ENCODE measurements at regions not wholly inside any gene's neighbourhood (a gene's known extent, or its start where the extent isn't known, plus 50 kb on each side); places are given as distances from the start of the nearest gene placed in this dataset.

- Histone ChIP-seq H3K79me1 (ENCODE audit: low read length) (no peaks in the 10 kb centered on the region), H3K4ac (ENCODE audit: low read depth, low read length) (no peak overlapping the region), H3K56ac (ENCODE audit: low read length) (no peak overlapping the region), H2BK120ac (ENCODE audit: low read depth, low read length) (no peak overlapping the region), H3K18ac (ENCODE audit: low read length) (no peak overlapping the region), H3K4me3 (ENCODE audit: low read length) (no peak overlapping the region), H3K4me2 (ENCODE audit: low read length) (no peak overlapping the region), H2AK5ac (ENCODE audit: low read length) (no peak overlapping the region), H3K27ac (ENCODE audit: low read depth, low read length) (no peak overlapping the region), H3K27me3 (ENCODE audit: insufficient read depth, low read length, poor library complexity) (no peaks in the 10 kb centered on the region), H2BK5ac (ENCODE audit: low read length) (no peak overlapping the region), H3K4me1 (ENCODE audit: control insufficient read depth, low read depth, low read length) (no peaks in the 10 kb centered on the region), H4K8ac (ENCODE audit: low read depth, low read length) (no peak overlapping the region), H3K23ac (ENCODE audit: low read length) (no peak overlapping the region), H2BK15ac (replicated peaks; ENCODE audit: low read depth) (no peak overlapping the region), H3K36me3 (ENCODE audit: control insufficient read depth, insufficient read depth, low read length) (no peaks in the 10 kb centered on the region), H4K5ac (ENCODE audit: low read length) (no peak overlapping the region), H3K79me2 (ENCODE audit: control insufficient read depth, insufficient read depth, low read length) (no peaks in the 10 kb centered on the region), H3K9ac (ENCODE audit: low read length) (no peak overlapping the region)
- no CpG with 5 or more reads among the region's 2 CpGs for WGBS (ENCODE audit: extremely low coverage, insufficient coverage, low lambda C conversion rate)
- DNase-seq = no peak
Observed at GRCh38 chr2:181141676-181142075, 161.3 kb downstream of the UBE2E3 start.

GRCh38 chr2:181142514-181142913 is 162.1 kb downstream of the UBE2E3 start:
- no peak overlapping the region for H3K4ac ChIP-seq (ENCODE audit: low read depth, low read length)
- H3K4me1 ChIP-seq (ENCODE audit: control insufficient read depth, low read depth, low read length) = no peaks in the 10 kb centered on the region
- no CpG with 5 or more reads among the region's 4 CpGs for WGBS (ENCODE audit: extremely low coverage, insufficient coverage, low lambda C conversion rate)
- H3K36me3 ChIP-seq (ENCODE audit: control insufficient read depth, insufficient read depth, low read length) = no peaks in the 10 kb centered on the region
- no peak overlapping the region for H3K23ac ChIP-seq (ENCODE audit: low read length)
- H3K56ac ChIP-seq (ENCODE audit: low read length) = no peak overlapping the region
- H3K27ac ChIP-seq (ENCODE audit: low read depth, low read length) = no peak overlapping the region
- H2BK5ac ChIP-seq (ENCODE audit: low read length) = no peak overlapping the region
- no peak overlapping the region for H2BK120ac ChIP-seq (ENCODE audit: low read depth, low read length)
- H3K18ac ChIP-seq (ENCODE audit: low read length) = no peak overlapping the region
- no peak overlapping the region for H2AK5ac ChIP-seq (ENCODE audit: low read length)
- no peak overlapping the region for H3K4me2 ChIP-seq (ENCODE audit: low read length)
- DNase-seq = no peak
- no peak overlapping the region for H3K9ac ChIP-seq (ENCODE audit: low read length)
- H3K4me3 ChIP-seq (ENCODE audit: low read length) = no peak overlapping the region
- no peaks in the 10 kb centered on the region for H3K79me1 ChIP-seq (ENCODE audit: low read length)
- H4K8ac ChIP-seq (ENCODE audit: low read depth, low read length) = no peak overlapping the region
- no peak overlapping the region for H2BK15ac ChIP-seq (replicated peaks; ENCODE audit: low read depth)
- H4K5ac ChIP-seq (ENCODE audit: low read length) = no peak overlapping the region
- no peaks in the 10 kb centered on the region for H3K27me3 ChIP-seq (ENCODE audit: insufficient read depth, low read length, poor library complexity)
- no peaks in the 10 kb centered on the region for H3K79me2 ChIP-seq (ENCODE audit: control insufficient read depth, insufficient read depth, low read length)

- WGBS (ENCODE audit: extremely low coverage, insufficient coverage, low lambda C conversion rate) = no CpG with 5 or more reads among the region's 2 CpGs
- H3K27ac ChIP-seq (ENCODE audit: low read depth, low read length) = no peak overlapping the region
- H3K23ac ChIP-seq (ENCODE audit: low read length) = no peak overlapping the region
- H4K5ac ChIP-seq (ENCODE audit: low read length) = no peak overlapping the region
- H2BK15ac ChIP-seq (replicated peaks; ENCODE audit: low read depth) = no peak overlapping the region
- H3K79me2 ChIP-seq (ENCODE audit: control insufficient read depth, insufficient read depth, low read length) = no peaks in the 10 kb centered on the region
- no peak for DNase-seq
- no peak overlapping the region for H3K4me3 ChIP-seq (ENCODE audit: low read length)
- no peak overlapping the region for H4K8ac ChIP-seq (ENCODE audit: low read depth, low read length)
- H3K79me1 ChIP-seq (ENCODE audit: low read length) = no peaks in the 10 kb centered on the region
- H3K56ac ChIP-seq (ENCODE audit: low read length) = no peak overlapping the region
- H2BK120ac ChIP-seq (ENCODE audit: low read depth, low read length) = no peak overlapping the region
- no peak overlapping the region for H2BK5ac ChIP-seq (ENCODE audit: low read length)
- H3K9ac ChIP-seq (ENCODE audit: low read length) = no peak overlapping the region
- no peak overlapping the region for H3K4me2 ChIP-seq (ENCODE audit: low read length)
- no peak overlapping the region for H3K18ac ChIP-seq (ENCODE audit: low read length)
- H3K36me3 ChIP-seq (ENCODE audit: control insufficient read depth, insufficient read depth, low read length) = no peaks in the 10 kb centered on the region
- no peaks in the 10 kb centered on the region for H3K4me1 ChIP-seq (ENCODE audit: control insufficient read depth, low read depth, low read length)
- no peak overlapping the region for H2AK5ac ChIP-seq (ENCODE audit: low read length)
- no peak overlapping the region for H3K4ac ChIP-seq (ENCODE audit: low read depth, low read length)
- H3K27me3 ChIP-seq (ENCODE audit: insufficient read depth, low read length, poor library complexity) = no peaks in the 10 kb centered on the region
Observed at GRCh38 chr2:181143790-181144300, 163.4 kb downstream of the UBE2E3 start.

- H3K4me3 ChIP-seq (ENCODE audit: low read length) = no peak overlapping the region
- no peak overlapping the region for H2AK5ac ChIP-seq (ENCODE audit: low read length)
- H3K27ac ChIP-seq (ENCODE audit: low read depth, low read length) = no peak overlapping the region
Observed at GRCh38 chr2:181145645-181146044, 165.2 kb downstream of the UBE2E3 start.

GRCh38 chr2:181146171-181146570 is 165.8 kb downstream of the UBE2E3 start:
- H3K56ac ChIP-seq (ENCODE audit: low read length) = no peak overlapping the region
- H4K5ac ChIP-seq (ENCODE audit: low read length) = no peak overlapping the region
- WGBS (ENCODE audit: extremely low coverage, insufficient coverage, low lambda C conversion rate) = no CpG with 5 or more reads among the region's 2 CpGs
- H3K4me3 ChIP-seq (ENCODE audit: low read length) = no peak overlapping the region
- no peaks in the 10 kb centered on the region for H3K27me3 ChIP-seq (ENCODE audit: insufficient read depth, low read length, poor library complexity)
- H2BK120ac ChIP-seq (ENCODE audit: low read depth, low read length) = no peak overlapping the region
- no peaks in the 10 kb centered on the region for H3K36me3 ChIP-seq (ENCODE audit: control insufficient read depth, insufficient read depth, low read length)
- H4K8ac ChIP-seq (ENCODE audit: low read depth, low read length) = no peak overlapping the region
- H2BK15ac ChIP-seq (replicated peaks; ENCODE audit: low read depth) = no peak overlapping the region
- DNase-seq = no peak
- no peaks in the 10 kb centered on the region for H3K79me1 ChIP-seq (ENCODE audit: low read length)
- H3K23ac ChIP-seq (ENCODE audit: low read length) = no peak overlapping the region
- no peaks in the 10 kb centered on the region for H3K79me2 ChIP-seq (ENCODE audit: control insufficient read depth, insufficient read depth, low read length)
- H2BK5ac ChIP-seq (ENCODE audit: low read length) = no peak overlapping the region
- H3K27ac ChIP-seq (ENCODE audit: low read depth, low read length) = no peak overlapping the region
- H3K9ac ChIP-seq (ENCODE audit: low read length) = no peak overlapping the region
- H3K4me1 ChIP-seq (ENCODE audit: control insufficient read depth, low read depth, low read length) = no peaks in the 10 kb centered on the region
- H3K18ac ChIP-seq (ENCODE audit: low read length) = no peak overlapping the region
- no peak overlapping the region for H3K4me2 ChIP-seq (ENCODE audit: low read length)
- H3K4ac ChIP-seq (ENCODE audit: low read depth, low read length) = no peak overlapping the region
- no peak overlapping the region for H2AK5ac ChIP-seq (ENCODE audit: low read length)

More at GRCh38 chr2:181145645-181146044, 165.2 kb downstream of the UBE2E3 start:
- Histone ChIP-seq H4K5ac (ENCODE audit: low read length) (no peak overlapping the region), H2BK5ac (ENCODE audit: low read length) (no peak overlapping the region), H3K9ac (ENCODE audit: low read length) (no peak overlapping the region), H2BK15ac (replicated peaks; ENCODE audit: low read depth) (no peak overlapping the region), H3K4me2 (ENCODE audit: low read length) (no peak overlapping the region), H3K4me1 (ENCODE audit: control insufficient read depth, low read depth, low read length) (no peaks in the 10 kb centered on the region), H4K8ac (ENCODE audit: low read depth, low read length) (no peak overlapping the region), H3K79me1 (ENCODE audit: low read length) (no peaks in the 10 kb centered on the region), H3K4ac (ENCODE audit: low read depth, low read length) (no peak overlapping the region), H2BK120ac (ENCODE audit: low read depth, low read length) (no peak overlapping the region), H3K18ac (ENCODE audit: low read length) (no peak overlapping the region), H3K36me3 (ENCODE audit: control insufficient read depth, insufficient read depth, low read length) (no peaks in the 10 kb centered on the region), H3K27me3 (ENCODE audit: insufficient read depth, low read length, poor library complexity) (no peaks in the 10 kb centered on the region), H3K79me2 (ENCODE audit: control insufficient read depth, insufficient read depth, low read length) (no peaks in the 10 kb centered on the region), H3K56ac (ENCODE audit: low read length) (no peak overlapping the region), H3K23ac (ENCODE audit: low read length) (no peak overlapping the region)
- no CpG with 5 or more reads among the region's 22 CpGs for WGBS (ENCODE audit: extremely low coverage, insufficient coverage, low lambda C conversion rate)
- DNase-seq = no peak

- H3K4me3 ChIP-seq (ENCODE audit: low read length) = no peak overlapping the region
Observed at GRCh38 chr2:181149056-181149455, 168.7 kb downstream of the UBE2E3 start.

More at GRCh38 chr2:181149056-181149455, 168.7 kb downstream of the UBE2E3 start:
- Histone ChIP-seq H2BK120ac (ENCODE audit: low read depth, low read length) (no peak overlapping the region), H2AK5ac (ENCODE audit: low read length) (no peak overlapping the region), H3K56ac (ENCODE audit: low read length) (no peak overlapping the region), H3K36me3 (ENCODE audit: control insufficient read depth, insufficient read depth, low read length) (no peaks in the 10 kb centered on the region), H3K9ac (ENCODE audit: low read length) (no peak overlapping the region), H3K27me3 (ENCODE audit: insufficient read depth, low read length, poor library complexity) (no peaks in the 10 kb centered on the region), H2BK15ac (replicated peaks; ENCODE audit: low read depth) (no peak overlapping the region), H3K18ac (ENCODE audit: low read length) (no peak overlapping the region), H3K79me1 (ENCODE audit: low read length) (no peaks in the 10 kb centered on the region), H4K5ac (ENCODE audit: low read length) (no peak overlapping the region), H3K27ac (ENCODE audit: low read depth, low read length) (no peak overlapping the region), H3K4me1 (ENCODE audit: control insufficient read depth, low read depth, low read length) (no peaks in the 10 kb centered on the region), H3K79me2 (ENCODE audit: control insufficient read depth, insufficient read depth, low read length) (no peaks in the 10 kb centered on the region), H4K8ac (ENCODE audit: low read depth, low read length) (no peak overlapping the region), H3K23ac (ENCODE audit: low read length) (no peak overlapping the region), H3K4ac (ENCODE audit: low read depth, low read length) (no peak overlapping the region), H2BK5ac (ENCODE audit: low read length) (no peak overlapping the region), H3K4me2 (ENCODE audit: low read length) (no peak overlapping the region)
- no CpG with 5 or more reads among the region's 2 CpGs for WGBS (ENCODE audit: extremely low coverage, insufficient coverage, low lambda C conversion rate)
- DNase-seq = peak; percentile 8
